HUES64 (cell line): ENCODE measurements at regions not wholly inside any gene's neighbourhood (a gene's known extent, or its start where the extent isn't known, plus 50 kb on each side); places are given as distances from the start of the nearest gene placed in this dataset.

Experiments used
- H3K27ac ChIP-seq: 2 replicates; pipeline ENCODE4 v1.7.0; 2013; ENCODE audit warnings: low read depth, low read length, inconsistent platforms
- H3K27me3 ChIP-seq: 2 replicates; pipeline ENCODE4 v1.6.1; 2013; ENCODE audit warnings: mild to moderate bottlenecking, low read length; ENCODE audit not compliant: insufficient read depth
- H3K36me3 ChIP-seq: 2 replicates; pipeline ENCODE4 v1.6.1; 2013; ENCODE audit warnings: mild to moderate bottlenecking, low read length; ENCODE audit not compliant: insufficient read depth
- H3K4me1 ChIP-seq: 2 replicates; pipeline ENCODE4 v1.6.1; 2013; ENCODE audit warnings: mild to moderate bottlenecking, low read length, moderate library complexity; ENCODE audit not compliant: insufficient read depth
- H3K4me3 ChIP-seq: 2 replicates; pipeline ENCODE4 v1.5.1; 2013; ENCODE audit warnings: mild to moderate bottlenecking, low read length, moderate library complexity
- H3K9ac ChIP-seq: 2 replicates; pipeline ENCODE4 v1.6.1; 2013; ENCODE audit warnings: mild to moderate bottlenecking, low read depth, low read length
- H3K9me3 ChIP-seq: 2 replicates; pipeline ENCODE4 v1.6.1; 2013; ENCODE audit warnings: low read depth, low read length; ENCODE audit not compliant: insufficient read depth
- WGBS: fragments of 150-250, 120-280 bp; methylation state at CpG from one replicate; pipeline ENCODE4 v1.1.7; 2013; ENCODE audit warnings: missing lambda C conversion rate; 5-methylcytosine and 5-hydroxymethylcytosine counted together

DNA sequence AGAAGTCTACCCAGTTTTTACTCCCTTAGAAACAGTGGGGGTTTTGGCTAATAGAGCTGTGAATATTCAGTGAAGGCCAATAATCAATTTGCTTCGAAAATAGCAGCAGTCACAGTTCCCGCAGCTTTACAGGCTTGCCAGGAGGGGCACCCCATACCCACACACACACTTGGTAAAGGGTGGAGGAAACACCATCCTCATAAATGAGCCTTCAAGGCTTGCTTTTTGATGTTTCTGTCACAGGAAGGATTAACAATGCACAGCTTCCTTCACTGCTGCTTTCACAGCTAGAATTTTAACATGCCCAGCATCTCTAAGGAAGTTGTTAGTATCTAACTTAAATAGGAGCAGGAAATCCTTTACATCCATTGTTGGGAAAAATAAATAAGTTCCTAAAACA is 1247.5 kb upstream of the C9orf72 start:
- Histone ChIP-seq H3K9ac (peak overlapping the region; percentile 18; the same call in 1 of the 2 replicates), H3K27ac (peak overlapping the region; percentile 63), H3K4me3 (no peak overlapping the region), H3K27me3 (no peaks in the 10 kb centered on the region), H3K9me3 (0 out of 2 replicates have a peak, but pooled peaks cover 8% of the 10 kb centered on the region), H3K36me3 (no peaks in the 10 kb centered on the region), H3K4me1 (peaks cover 40% of the 10 kb centered on the region)
- 80% methylated on average over 1 of the region's 2 CpGs for WGBS

DNA sequence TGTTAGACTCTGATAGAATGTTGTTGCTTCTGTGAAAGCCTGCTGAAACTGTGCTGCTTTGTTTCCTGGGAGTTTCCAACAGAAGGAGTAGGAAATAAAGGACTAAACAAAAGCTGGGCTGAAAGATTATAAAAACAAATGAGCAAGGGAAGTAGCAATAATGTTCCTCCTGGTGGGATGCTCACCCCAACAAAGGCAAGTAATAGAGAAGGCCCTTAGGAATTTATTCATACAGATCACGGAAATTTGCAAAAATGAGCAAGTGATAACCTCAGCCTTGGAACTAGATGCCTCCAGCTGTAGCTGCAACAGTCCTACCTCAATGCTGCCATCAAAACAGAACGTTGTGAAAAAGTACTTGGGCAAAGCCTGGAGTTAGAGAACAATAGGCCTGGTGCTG is 1248.0 kb upstream of the C9orf72 start:
- Histone ChIP-seq H3K4me1 (peaks cover 44% of the 10 kb centered on the region), H3K36me3 (no peaks in the 10 kb centered on the region), H3K9me3 (0 out of 2 replicates have a peak, but pooled peaks cover 8% of the 10 kb centered on the region), H3K27me3 (no peaks in the 10 kb centered on the region), H3K27ac (peak overlapping the region; percentile 63), H3K9ac (peak overlapping the region; percentile 18; the same call in 1 of the 2 replicates), H3K4me3 (no peak overlapping the region)
- 57% methylated on average over 2 of the region's 2 CpGs for WGBS

DNA sequence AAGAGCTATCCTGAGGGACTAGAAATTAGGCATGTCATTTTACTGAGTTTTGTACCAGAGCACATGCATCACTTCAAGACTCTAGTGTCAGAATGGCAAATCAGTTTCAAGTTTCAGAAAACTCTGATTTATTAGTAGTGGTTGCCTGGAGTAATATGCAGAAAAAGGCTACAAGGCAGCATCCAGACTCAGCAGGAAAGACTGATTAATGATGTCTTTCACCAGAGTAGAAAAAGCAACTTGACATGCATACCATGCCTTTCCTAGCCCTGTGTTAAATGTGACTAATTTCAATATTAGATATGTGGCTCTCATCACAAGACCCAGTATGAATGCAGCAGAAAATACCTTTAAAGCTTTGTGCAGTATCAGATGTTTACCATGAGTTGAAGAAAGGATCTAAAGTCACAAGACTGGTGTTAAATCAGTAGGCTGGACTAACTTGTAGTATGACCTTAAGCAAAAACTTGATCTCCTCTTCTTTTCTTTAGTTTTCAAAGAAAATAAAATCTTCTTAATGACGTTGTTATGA is 1251.2 kb upstream of the C9orf72 start:
- Histone ChIP-seq H3K27me3 (no peaks in the 10 kb centered on the region), H3K4me1 (peaks cover 44% of the 10 kb centered on the region), H3K4me3 (no peak overlapping the region), H3K9me3 (0 out of 2 replicates have a peak, but pooled peaks cover 8% of the 10 kb centered on the region), H3K27ac (no peak overlapping the region), H3K36me3 (no peaks in the 10 kb centered on the region), H3K9ac (no peak overlapping the region)
- no CpG with 5 or more reads among the region's 1 CpG for WGBS

GRCh38 chr9:28832168-28832770 is 1259.0 kb upstream of the C9orf72 start:
- Histone ChIP-seq H3K27me3 (no peaks in the 10 kb centered on the region), H3K4me1 (no peaks in the 10 kb centered on the region), H3K9me3 (no peaks in the 10 kb centered on the region), H3K9ac (no peak overlapping the region), H3K36me3 (no peaks in the 10 kb centered on the region), H3K4me3 (no peak overlapping the region), H3K27ac (no peak overlapping the region)
- 100% methylated on average over 2 of the region's 3 CpGs for WGBS

- no CpG with 5 or more reads among the region's 1 CpG for WGBS
- Histone ChIP-seq H3K27me3 (no peaks in the 10 kb centered on the region), H3K9me3 (peaks cover 8% of the 10 kb centered on the region), H3K9ac (no peak overlapping the region), H3K36me3 (no peaks in the 10 kb centered on the region), H3K4me1 (no peaks in the 10 kb centered on the region), H3K4me3 (no peak overlapping the region), H3K27ac (no peak overlapping the region)
Observed at GRCh38 chr9:28834156-28834555, 1260.9 kb upstream of the C9orf72 start.

DNA sequence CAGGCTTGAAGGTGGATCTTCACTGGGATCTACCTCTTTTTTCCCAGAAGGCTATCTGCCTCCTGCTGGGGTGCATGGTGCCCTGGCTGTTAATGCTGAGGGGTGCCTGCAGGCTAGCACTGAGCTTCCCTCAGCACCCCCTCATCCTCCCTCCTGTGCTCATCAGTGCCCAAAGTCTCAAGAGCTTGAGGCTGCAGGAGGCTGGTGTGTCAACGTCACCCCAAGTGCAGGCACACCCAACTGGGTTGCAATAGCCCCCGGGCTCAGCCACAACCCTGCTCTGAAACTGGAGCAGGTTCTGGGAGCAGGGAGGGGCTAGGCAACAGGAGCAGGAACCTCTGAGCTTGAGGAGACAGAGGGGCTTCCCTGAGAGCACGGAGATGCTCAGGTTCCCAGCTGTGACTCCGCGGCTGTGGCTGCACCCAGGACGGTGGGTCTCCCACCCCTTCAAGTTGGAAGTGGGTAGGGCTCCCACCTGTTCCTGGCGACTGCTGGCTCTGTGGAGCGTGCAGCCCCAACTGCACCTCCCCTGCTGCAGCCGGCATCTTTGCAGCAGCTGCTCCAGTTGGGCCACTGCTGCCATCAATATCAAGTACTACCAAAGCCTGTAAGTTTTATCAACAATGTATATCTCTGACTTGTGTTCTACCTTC is 1266.6 kb upstream of the C9orf72 start:
- no peak overlapping the region for H3K27ac ChIP-seq
- peaks cover 18% of the 10 kb centered on the region for H3K9me3 ChIP-seq
- H3K4me1 ChIP-seq: no peaks in the 10 kb centered on the region
- H3K27me3 ChIP-seq: no peaks in the 10 kb centered on the region
- H3K36me3 ChIP-seq: no peaks in the 10 kb centered on the region
- 96% methylated on average over 9 of the region's 9 CpGs for WGBS
- H3K4me3 ChIP-seq: no peak overlapping the region
- H3K9ac ChIP-seq: no peak overlapping the region

GRCh38 chr9:28841775-28842174 is 1268.5 kb upstream of the C9orf72 start:
- WGBS: 76% methylated on average over 1 of the region's 2 CpGs
- no peak overlapping the region for H3K4me3 ChIP-seq
- peaks cover 18% of the 10 kb centered on the region for H3K9me3 ChIP-seq
- H3K9ac ChIP-seq: no peak overlapping the region
- no peaks in the 10 kb centered on the region for H3K4me1 ChIP-seq
- H3K36me3 ChIP-seq: no peaks in the 10 kb centered on the region
- H3K27me3 ChIP-seq: no peaks in the 10 kb centered on the region
- no peak overlapping the region for H3K27ac ChIP-seq

- H3K9me3 ChIP-seq: no peaks in the 10 kb centered on the region
- no peak overlapping the region for H3K27ac ChIP-seq
- H3K4me1 ChIP-seq: no peaks in the 10 kb centered on the region
- H3K27me3 ChIP-seq: no peaks in the 10 kb centered on the region
- no peak overlapping the region for H3K9ac ChIP-seq
- WGBS: no CpG with 5 or more reads among the region's 1 CpG
- no peak overlapping the region for H3K4me3 ChIP-seq
- no peaks in the 10 kb centered on the region for H3K36me3 ChIP-seq
Observed at GRCh38 chr9:28847331-28847730, 1274.0 kb upstream of the C9orf72 start.

- Histone ChIP-seq H3K4me3 (no peak overlapping the region), H3K4me1 (peaks cover 7% of the 10 kb centered on the region), H3K9me3 (no peaks in the 10 kb centered on the region), H3K27ac (no peak overlapping the region), H3K36me3 (no peaks in the 10 kb centered on the region), H3K27me3 (no peaks in the 10 kb centered on the region), H3K9ac (no peak overlapping the region)
- WGBS: no CpG with 5 or more reads among the region's 2 CpGs
Observed at GRCh38 chr9:28848671-28849070, 1275.4 kb upstream of the C9orf72 start.

DNA sequence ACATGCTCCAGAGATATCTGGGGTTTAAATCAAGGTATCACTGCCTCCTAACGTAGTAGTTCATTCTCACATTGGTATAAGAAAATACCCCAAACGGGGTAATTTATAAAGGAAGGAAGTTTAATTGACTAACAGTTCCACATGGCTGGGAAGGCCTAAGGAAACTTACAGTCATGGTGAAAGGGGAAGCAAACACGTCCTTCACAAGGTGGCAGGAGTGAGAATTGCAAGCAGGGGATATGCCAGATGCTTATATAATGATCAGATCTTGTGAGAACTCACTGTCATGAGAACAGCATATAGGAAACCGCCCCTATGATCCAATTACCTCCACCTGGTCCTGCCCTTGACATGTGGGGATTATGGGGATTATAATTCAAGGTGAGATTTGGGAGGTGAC is 1280.2 kb upstream of the C9orf72 start:
- H3K27ac ChIP-seq: no peak overlapping the region
- no peaks in the 10 kb centered on the region for H3K36me3 ChIP-seq
- no peaks in the 10 kb centered on the region for H3K9me3 ChIP-seq
- H3K9ac ChIP-seq: no peak overlapping the region
- H3K4me1 ChIP-seq: peaks cover 7% of the 10 kb centered on the region
- H3K4me3 ChIP-seq: no peak overlapping the region
- 65% methylated on average over 2 of the region's 4 CpGs for WGBS
- H3K27me3 ChIP-seq: no peaks in the 10 kb centered on the region

- no peaks in the 10 kb centered on the region for H3K27me3 ChIP-seq
- H3K9me3 ChIP-seq: no peaks in the 10 kb centered on the region
- no peaks in the 10 kb centered on the region for H3K36me3 ChIP-seq
- no peaks in the 10 kb centered on the region for H3K4me1 ChIP-seq
- no peak overlapping the region for H3K27ac ChIP-seq
- no peak overlapping the region for H3K4me3 ChIP-seq
- no peak overlapping the region for H3K9ac ChIP-seq
Observed at GRCh38 chr9:28866951-28867350, 1293.7 kb upstream of the C9orf72 start.
